ENCODE measurements at regions not wholly inside any gene's neighbourhood (a gene's known extent, or its start where the extent isn't known, plus 50 kb on each side); places are given as distances from the start of the nearest gene placed in this dataset.

DNA sequence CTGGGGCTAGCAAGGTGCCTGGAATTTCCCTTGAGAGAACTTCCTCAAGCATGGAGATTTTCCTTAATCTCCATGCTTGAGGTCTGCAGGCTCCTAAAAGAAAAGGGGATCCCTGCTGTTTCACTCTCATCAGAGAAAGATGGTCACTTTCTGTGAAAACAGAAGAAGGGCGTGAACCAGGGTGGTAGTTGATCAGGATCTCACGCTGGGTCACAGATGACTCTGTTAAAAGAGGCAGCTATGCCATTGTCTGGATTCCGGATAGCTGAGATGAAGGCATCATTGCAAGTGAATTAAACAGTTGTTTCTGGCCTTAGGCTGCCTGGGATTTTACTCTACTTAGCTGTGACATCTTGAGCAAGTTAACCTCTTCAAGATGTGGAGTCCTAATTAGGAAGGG lies 525.9 kb downstream of the TYW1 start:
- TF ChIP-seq, protein P1, sequence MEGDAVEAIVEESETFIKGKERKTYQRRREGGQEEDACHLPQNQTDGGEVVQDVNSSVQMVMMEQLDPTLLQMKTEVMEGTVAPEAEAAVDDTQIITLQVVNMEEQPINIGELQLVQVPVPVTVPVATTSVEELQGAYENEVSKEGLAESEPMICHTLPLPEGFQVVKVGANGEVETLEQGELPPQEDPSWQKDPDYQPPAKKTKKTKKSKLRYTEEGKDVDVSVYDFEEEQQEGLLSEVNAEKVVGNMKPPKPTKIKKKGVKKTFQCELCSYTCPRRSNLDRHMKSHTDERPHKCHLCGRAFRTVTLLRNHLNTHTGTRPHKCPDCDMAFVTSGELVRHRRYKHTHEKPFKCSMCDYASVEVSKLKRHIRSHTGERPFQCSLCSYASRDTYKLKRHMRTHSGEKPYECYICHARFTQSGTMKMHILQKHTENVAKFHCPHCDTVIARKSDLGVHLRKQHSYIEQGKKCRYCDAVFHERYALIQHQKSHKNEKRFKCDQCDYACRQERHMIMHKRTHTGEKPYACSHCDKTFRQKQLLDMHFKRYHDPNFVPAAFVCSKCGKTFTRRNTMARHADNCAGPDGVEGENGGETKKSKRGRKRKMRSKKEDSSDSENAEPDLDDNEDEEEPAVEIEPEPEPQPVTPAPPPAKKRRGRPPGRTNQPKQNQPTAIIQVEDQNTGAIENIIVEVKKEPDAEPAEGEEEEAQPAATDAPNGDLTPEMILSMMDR (IDR thresholded peaks at IDR 0.05) = no peak
- TF ChIP-seq POLR2A (IDR thresholded peaks at IDR 0.05) (no peak), EP300 (IDR thresholded peaks at IDR 0.05) (no peak)

Measured in ovary (tissue), 3 donors.